ENCODE measurements at regions not wholly inside any gene's neighbourhood (a gene's known extent, or its start where the extent isn't known, plus 50 kb on each side); places are given as distances from the start of the nearest gene placed in this dataset.

GRCh38 chr5:159458217-159458711, 128.0 kb upstream of the IL12B start:
- TF ChIP-seq POLR2A (IDR thresholded peaks at IDR 0.05; ENCODE audit: extremely low read depth, insufficient read length): no peak
- no peak for TF ChIP-seq CTCF (IDR thresholded peaks at IDR 0.05; ENCODE audit: low read depth, low read length)
